Activated T-cell treated with anti-CD3 and anti-CD28 coated beads, Interleukin-2, amount 50 U/mL, for 24 hours (primary cell): ENCODE measurements at regions not wholly inside any gene's neighbourhood (a gene's known extent, or its start where the extent isn't known, plus 50 kb on each side); places are given as distances from the start of the nearest gene placed in this dataset.

Experiments
- DNase-seq: peaks from one replicate; pipeline ENCODE4 v3.0.0-alpha.2; 2020
- H3K27ac Mint-ChIP-seq: 2 replicates; pipeline ENCODE4 v1.8.0; 2020; ENCODE audit warnings: mild to moderate bottlenecking, mixed read lengths
- H3K27me3 Mint-ChIP-seq: 2 replicates; pipeline ENCODE4 v1.8.0; 2020; ENCODE audit warnings: mixed read lengths
- H3K36me3 Mint-ChIP-seq: 2 replicates; pipeline ENCODE4 v1.8.0; 2020; ENCODE audit warnings: low read depth, mixed read lengths
- H3K4me1 Mint-ChIP-seq: 2 replicates; pipeline ENCODE4 v1.8.0; 2020; ENCODE audit warnings: low read depth, mixed read lengths
- H3K4me3 Mint-ChIP-seq: 2 replicates; pipeline ENCODE4 v1.8.0; 2020; ENCODE audit warnings: mild to moderate bottlenecking, moderate library complexity, mixed read lengths
- H3K9me3 Mint-ChIP-seq: 2 replicates; pipeline ENCODE4 v1.8.0; 2020; ENCODE audit warnings: mixed read lengths

- Mint-ChIP-seq H3K27ac (no peak overlapping the region), H3K36me3 (no peaks in the 10 kb centered on the region), H3K27me3 (peaks cover 9% of the 10 kb centered on the region), H3K4me3 (no peak overlapping the region), H3K4me1 (no peaks in the 10 kb centered on the region), H3K9me3 (no peaks in the 10 kb centered on the region)
- DNase-seq = no peak
Observed at GRCh38 chr5:169413416-169413815, 112.5 kb upstream of the SLIT3 start.

GRCh38 chr5:169412831-169413230 lies 111.9 kb upstream of the SLIT3 start:
- no peaks in the 10 kb centered on the region for H3K4me1 Mint-ChIP-seq
- H3K27ac Mint-ChIP-seq = no peak overlapping the region

GRCh38 chr5:169411786-169412430 lies 111.0 kb upstream of the SLIT3 start:
- no peak for DNase-seq

More at GRCh38 chr5:169412831-169413230, 111.9 kb upstream of the SLIT3 start:
- DNase-seq = no peak
- no peak overlapping the region for H3K4me3 Mint-ChIP-seq
- no peaks in the 10 kb centered on the region for H3K9me3 Mint-ChIP-seq
- H3K36me3 Mint-ChIP-seq = no peaks in the 10 kb centered on the region
- H3K27me3 Mint-ChIP-seq = peaks cover 13% of the 10 kb centered on the region

GRCh38 chr5:169410996-169411783 lies 110.3 kb upstream of the SLIT3 start:
- no peak overlapping the region for H3K27ac Mint-ChIP-seq
- no peaks in the 10 kb centered on the region for H3K36me3 Mint-ChIP-seq
- H3K27me3 Mint-ChIP-seq = peaks cover 13% of the 10 kb centered on the region
- H3K9me3 Mint-ChIP-seq = no peaks in the 10 kb centered on the region
- DNase-seq = no peak
- H3K4me1 Mint-ChIP-seq = no peaks in the 10 kb centered on the region
- no peak overlapping the region for H3K4me3 Mint-ChIP-seq

More at GRCh38 chr5:169411786-169412430, 111.0 kb upstream of the SLIT3 start:
- H3K9me3 Mint-ChIP-seq = no peaks in the 10 kb centered on the region
- no peak overlapping the region for H3K4me3 Mint-ChIP-seq
- H3K4me1 Mint-ChIP-seq = no peaks in the 10 kb centered on the region
- no peak overlapping the region for H3K27ac Mint-ChIP-seq
- peaks cover 13% of the 10 kb centered on the region for H3K27me3 Mint-ChIP-seq
- H3K36me3 Mint-ChIP-seq = no peaks in the 10 kb centered on the region

- Mint-ChIP-seq H3K9me3 (no peaks in the 10 kb centered on the region), H3K36me3 (no peaks in the 10 kb centered on the region), H3K27me3 (peaks cover 15% of the 10 kb centered on the region), H3K4me1 (no peaks in the 10 kb centered on the region), H3K27ac (no peak overlapping the region), H3K4me3 (no peak overlapping the region)
- DNase-seq = no peak
Observed at GRCh38 chr5:169408731-169409130, 107.8 kb upstream of the SLIT3 start.

- Mint-ChIP-seq H3K9me3 (no peaks in the 10 kb centered on the region), H3K27ac (no peak overlapping the region), H3K36me3 (no peaks in the 10 kb centered on the region), H3K4me1 (no peaks in the 10 kb centered on the region), H3K4me3 (no peak overlapping the region), H3K27me3 (peaks cover 15% of the 10 kb centered on the region)
- no peak for DNase-seq
Observed at GRCh38 chr5:169408171-169408570, 107.2 kb upstream of the SLIT3 start.

GRCh38 chr5:169404223-169404622 lies 103.3 kb upstream of the SLIT3 start:
- H3K4me1 Mint-ChIP-seq = no peaks in the 10 kb centered on the region
- peaks cover 8% of the 10 kb centered on the region for H3K27me3 Mint-ChIP-seq
- H3K4me3 Mint-ChIP-seq = no peak overlapping the region
- no peaks in the 10 kb centered on the region for H3K36me3 Mint-ChIP-seq
- no peaks in the 10 kb centered on the region for H3K9me3 Mint-ChIP-seq
- DNase-seq = no peak
- no peak overlapping the region for H3K27ac Mint-ChIP-seq

- no peaks in the 10 kb centered on the region for H3K36me3 Mint-ChIP-seq
- no peak overlapping the region for H3K27ac Mint-ChIP-seq
- H3K9me3 Mint-ChIP-seq = peaks cover 8% of the 10 kb centered on the region
- no peak for DNase-seq
- H3K4me1 Mint-ChIP-seq = no peaks in the 10 kb centered on the region
- peaks cover 12% of the 10 kb centered on the region for H3K27me3 Mint-ChIP-seq
- no peak overlapping the region for H3K4me3 Mint-ChIP-seq
Observed at GRCh38 chr5:169398515-169398914, 97.6 kb upstream of the SLIT3 start.

GRCh38 chr5:169395136-169395535 lies 94.2 kb upstream of the SLIT3 start:
- no peak for DNase-seq
- H3K27ac Mint-ChIP-seq = no peak overlapping the region
- H3K4me1 Mint-ChIP-seq = no peaks in the 10 kb centered on the region
- H3K4me3 Mint-ChIP-seq = no peak overlapping the region
- peaks cover 8% of the 10 kb centered on the region for H3K9me3 Mint-ChIP-seq
- H3K36me3 Mint-ChIP-seq = no peaks in the 10 kb centered on the region
- peaks cover 19% of the 10 kb centered on the region for H3K27me3 Mint-ChIP-seq

- no peak overlapping the region for H3K27ac Mint-ChIP-seq
- DNase-seq = no peak
- H3K9me3 Mint-ChIP-seq = peaks cover 8% of the 10 kb centered on the region
- peaks cover 21% of the 10 kb centered on the region for H3K27me3 Mint-ChIP-seq
- H3K4me1 Mint-ChIP-seq = no peaks in the 10 kb centered on the region
- no peaks in the 10 kb centered on the region for H3K36me3 Mint-ChIP-seq
- H3K4me3 Mint-ChIP-seq = no peak overlapping the region
Observed at GRCh38 chr5:169394371-169394770, 93.4 kb upstream of the SLIT3 start.

- Mint-ChIP-seq H3K27ac (no peak overlapping the region), H3K4me3 (no peak overlapping the region), H3K9me3 (peaks cover 8% of the 10 kb centered on the region), H3K4me1 (peaks cover 1% of the 10 kb centered on the region), H3K27me3 (peaks cover 21% of the 10 kb centered on the region), H3K36me3 (no peaks in the 10 kb centered on the region)
- no peak for DNase-seq
Observed at GRCh38 chr5:169393907-169394306, 93.0 kb upstream of the SLIT3 start.

GRCh38 chr5:169390265-169390664 lies 89.3 kb upstream of the SLIT3 start:
- Mint-ChIP-seq H3K9me3 (no peaks in the 10 kb centered on the region), H3K27me3 (peaks cover 14% of the 10 kb centered on the region)
- no peak for DNase-seq

GRCh38 chr5:169389318-169389717 lies 88.4 kb upstream of the SLIT3 start:
- H3K9me3 Mint-ChIP-seq = no peaks in the 10 kb centered on the region
- H3K36me3 Mint-ChIP-seq = no peaks in the 10 kb centered on the region
- DNase-seq = no peak
- peaks cover 1% of the 10 kb centered on the region for H3K4me1 Mint-ChIP-seq
- H3K27me3 Mint-ChIP-seq = peaks cover 11% of the 10 kb centered on the region
- no peak overlapping the region for H3K27ac Mint-ChIP-seq
- no peak overlapping the region for H3K4me3 Mint-ChIP-seq

More at GRCh38 chr5:169390265-169390664, 89.3 kb upstream of the SLIT3 start:
- no peak overlapping the region for H3K4me3 Mint-ChIP-seq
- peaks cover 1% of the 10 kb centered on the region for H3K4me1 Mint-ChIP-seq
- H3K27ac Mint-ChIP-seq = no peak overlapping the region
- no peaks in the 10 kb centered on the region for H3K36me3 Mint-ChIP-seq

GRCh38 chr5:169385636-169386035 lies 84.7 kb upstream of the SLIT3 start:
- no peak overlapping the region for H3K4me3 Mint-ChIP-seq
- peaks cover 6% of the 10 kb centered on the region for H3K27me3 Mint-ChIP-seq
- H3K4me1 Mint-ChIP-seq = peaks cover 1% of the 10 kb centered on the region
- DNase-seq = no peak
- no peaks in the 10 kb centered on the region for H3K36me3 Mint-ChIP-seq
- H3K9me3 Mint-ChIP-seq = peaks cover 6% of the 10 kb centered on the region
- H3K27ac Mint-ChIP-seq = no peak overlapping the region

- Mint-ChIP-seq H3K9me3 (peaks cover 11% of the 10 kb centered on the region), H3K27me3 (peaks cover 3% of the 10 kb centered on the region), H3K4me3 (no peak overlapping the region), H3K36me3 (no peaks in the 10 kb centered on the region), H3K27ac (no peak overlapping the region), H3K4me1 (peaks cover 1% of the 10 kb centered on the region)
- no peak for DNase-seq
Observed at GRCh38 chr5:169384661-169385060, 83.7 kb upstream of the SLIT3 start.
